ENCODE measurements at regions not wholly inside any gene's neighbourhood (a gene's known extent, or its start where the extent isn't known, plus 50 kb on each side); places are given as distances from the start of the nearest gene placed in this dataset.

DNA sequence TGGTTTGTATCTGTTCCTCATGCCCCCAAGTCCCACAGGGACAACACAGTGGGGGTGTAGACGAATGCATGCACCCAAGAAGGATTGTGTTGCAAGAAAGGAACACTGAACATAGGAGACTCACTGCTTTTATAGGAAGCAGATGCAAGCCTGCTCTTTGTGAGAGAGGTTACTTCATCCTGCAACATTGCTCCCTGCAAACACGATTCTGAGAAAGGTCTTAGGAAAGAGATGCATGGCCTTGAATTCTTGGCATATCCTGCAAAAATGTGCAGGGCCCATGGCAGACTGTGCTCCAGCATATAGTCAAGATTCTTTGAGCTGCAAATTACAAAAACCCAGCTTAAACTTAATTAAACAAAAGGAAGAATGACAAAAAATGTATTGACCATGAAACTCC lies 312.2 kb upstream of the MGAT5 start:
- H3K4me3 ChIP-seq (ENCODE audit: low read depth, low read length): no peak overlapping the region
- DNase-seq (ENCODE audit: low read depth): no peak
- TF ChIP-seq, protein P1, sequence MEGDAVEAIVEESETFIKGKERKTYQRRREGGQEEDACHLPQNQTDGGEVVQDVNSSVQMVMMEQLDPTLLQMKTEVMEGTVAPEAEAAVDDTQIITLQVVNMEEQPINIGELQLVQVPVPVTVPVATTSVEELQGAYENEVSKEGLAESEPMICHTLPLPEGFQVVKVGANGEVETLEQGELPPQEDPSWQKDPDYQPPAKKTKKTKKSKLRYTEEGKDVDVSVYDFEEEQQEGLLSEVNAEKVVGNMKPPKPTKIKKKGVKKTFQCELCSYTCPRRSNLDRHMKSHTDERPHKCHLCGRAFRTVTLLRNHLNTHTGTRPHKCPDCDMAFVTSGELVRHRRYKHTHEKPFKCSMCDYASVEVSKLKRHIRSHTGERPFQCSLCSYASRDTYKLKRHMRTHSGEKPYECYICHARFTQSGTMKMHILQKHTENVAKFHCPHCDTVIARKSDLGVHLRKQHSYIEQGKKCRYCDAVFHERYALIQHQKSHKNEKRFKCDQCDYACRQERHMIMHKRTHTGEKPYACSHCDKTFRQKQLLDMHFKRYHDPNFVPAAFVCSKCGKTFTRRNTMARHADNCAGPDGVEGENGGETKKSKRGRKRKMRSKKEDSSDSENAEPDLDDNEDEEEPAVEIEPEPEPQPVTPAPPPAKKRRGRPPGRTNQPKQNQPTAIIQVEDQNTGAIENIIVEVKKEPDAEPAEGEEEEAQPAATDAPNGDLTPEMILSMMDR (IDR thresholded peaks at IDR 0.05; ENCODE audit: insufficient read depth, low read length): no peak

DNA sequence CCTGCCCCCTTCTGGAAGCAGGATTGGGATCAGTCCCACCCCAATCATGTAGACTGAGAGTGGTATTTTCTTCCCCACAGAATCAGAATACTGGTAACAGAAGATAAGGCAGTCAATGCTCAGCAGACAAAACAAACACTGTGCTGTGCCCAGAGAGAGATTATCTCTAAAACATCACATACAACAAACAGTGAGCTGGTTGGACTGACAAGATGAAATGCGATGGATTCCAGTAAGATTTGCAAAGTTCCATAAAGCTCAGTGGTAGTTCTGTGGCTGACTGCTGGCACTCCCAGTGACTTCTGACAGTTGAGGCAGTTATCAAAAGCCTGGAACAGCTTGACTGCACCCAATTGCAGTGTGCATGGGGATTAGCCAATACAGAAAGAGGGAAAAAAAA lies 311.5 kb upstream of the MGAT5 start:
- no peak overlapping the region for H3K4me3 ChIP-seq (ENCODE audit: low read depth, low read length)
- TF ChIP-seq, protein P1 (IDR thresholded peaks at IDR 0.05; ENCODE audit: insufficient read depth, low read length): no peak
- DNase-seq (ENCODE audit: low read depth): no peak

DNA sequence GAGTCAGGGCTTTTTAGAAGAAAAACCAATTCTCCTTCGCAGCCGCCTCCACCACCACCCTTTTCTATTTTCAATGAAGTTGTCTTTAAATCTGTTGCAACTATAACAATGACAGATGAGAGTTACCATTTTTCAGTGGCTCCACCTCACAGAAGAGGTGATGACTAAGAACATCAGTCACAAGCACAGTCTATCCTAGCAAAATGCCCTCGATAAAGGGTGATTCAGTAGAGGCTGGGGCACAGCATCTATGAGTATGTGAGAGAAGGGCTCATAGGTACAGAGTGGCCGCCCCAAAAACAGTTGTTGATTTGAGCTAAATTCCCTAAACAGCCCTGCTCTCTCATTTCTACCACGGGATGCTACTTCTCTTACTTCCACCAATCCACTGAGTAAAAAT lies 310.8 kb upstream of the MGAT5 start:
- TF ChIP-seq, protein P1 (IDR thresholded peaks at IDR 0.05; ENCODE audit: insufficient read depth, low read length): no peak
- no peak overlapping the region for H3K4me3 ChIP-seq (ENCODE audit: low read depth, low read length)
- no peak for DNase-seq (ENCODE audit: low read depth)

DNA sequence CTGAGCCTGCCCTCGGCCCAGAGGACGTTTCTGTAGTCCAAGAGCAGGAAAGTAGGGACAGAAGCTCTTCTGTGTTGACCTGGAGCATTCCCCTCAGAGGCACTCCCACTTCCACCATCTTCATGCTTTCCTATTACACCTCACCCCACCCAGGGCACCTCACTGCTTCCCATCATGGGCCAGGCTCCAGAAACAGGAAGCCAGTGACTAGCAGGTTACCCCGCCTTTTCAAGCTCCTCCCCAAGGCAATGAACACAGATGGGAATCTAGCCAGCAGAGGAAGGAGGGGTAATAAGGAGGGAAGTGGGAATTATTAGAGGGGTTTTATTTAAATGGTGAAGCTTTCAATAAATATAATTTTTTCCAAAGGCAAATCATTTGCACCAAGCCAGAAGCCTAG lies 308.8 kb upstream of the MGAT5 start:
- no peak for DNase-seq (ENCODE audit: low read depth)
- no peak overlapping the region for H3K4me3 ChIP-seq (ENCODE audit: low read depth, low read length)
- TF ChIP-seq, protein P1 (IDR thresholded peaks at IDR 0.05; ENCODE audit: insufficient read depth, low read length): no peak

DNA sequence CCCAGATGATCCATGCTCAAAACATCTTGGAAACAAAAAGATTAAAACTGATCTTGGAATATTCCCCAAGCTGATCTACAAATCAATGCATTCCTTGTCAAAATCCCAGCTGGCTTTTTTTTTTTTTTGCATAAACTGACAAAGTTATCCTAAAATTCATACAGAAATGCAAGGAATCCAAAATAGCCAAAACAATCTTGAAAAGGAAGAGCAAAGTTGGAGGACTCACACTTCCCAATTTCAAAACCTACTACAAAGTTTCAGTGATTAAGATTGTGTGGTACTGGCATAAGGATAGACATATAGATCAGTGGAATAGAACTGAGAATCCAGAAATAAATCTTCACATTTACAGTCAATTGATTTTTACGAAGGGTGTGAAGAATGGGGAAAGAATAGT lies 306.8 kb upstream of the MGAT5 start:
- TF ChIP-seq, protein P1 (IDR thresholded peaks at IDR 0.05; ENCODE audit: insufficient read depth, low read length): no peak
- no peak for DNase-seq (ENCODE audit: low read depth)
- no peak overlapping the region for H3K4me3 ChIP-seq (ENCODE audit: low read depth, low read length)

DNA sequence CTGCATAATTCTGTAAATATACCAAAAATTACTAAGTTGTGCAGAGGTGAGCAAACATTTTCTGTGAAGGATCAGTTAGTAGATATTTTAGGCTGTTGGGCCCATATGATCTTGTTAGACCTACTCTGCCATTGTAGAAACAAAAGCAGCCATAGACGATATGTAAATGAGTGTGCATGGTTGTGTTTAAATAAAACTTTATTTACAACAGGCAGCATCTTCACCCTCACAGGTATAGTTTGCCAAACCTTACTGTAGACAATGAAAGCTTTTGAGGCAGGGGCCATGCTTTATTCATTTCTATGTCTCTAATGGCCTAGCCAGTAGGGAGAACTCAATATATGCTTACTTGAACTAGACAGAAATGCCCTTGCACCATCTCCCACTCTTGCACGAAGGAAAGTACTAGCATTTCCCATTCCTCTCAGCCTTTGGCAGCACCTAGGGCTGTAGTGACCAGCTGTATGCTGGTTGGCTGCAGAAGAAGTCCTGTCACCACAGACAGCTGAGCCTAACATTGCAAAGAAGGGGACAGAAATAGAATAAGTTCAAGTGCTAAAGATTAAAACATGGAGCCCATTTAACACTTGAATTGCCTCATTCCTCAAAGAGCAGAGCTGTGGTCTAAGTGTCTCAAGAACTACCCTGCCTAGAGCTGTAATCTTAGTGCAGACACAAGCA lies 305.1 kb upstream of the MGAT5 start:
- no peak overlapping the region for H3K4me3 ChIP-seq (ENCODE audit: low read depth, low read length)
- TF ChIP-seq, protein P1 (IDR thresholded peaks at IDR 0.05; ENCODE audit: insufficient read depth, low read length): no peak
- no peak for DNase-seq (ENCODE audit: low read depth)

DNA sequence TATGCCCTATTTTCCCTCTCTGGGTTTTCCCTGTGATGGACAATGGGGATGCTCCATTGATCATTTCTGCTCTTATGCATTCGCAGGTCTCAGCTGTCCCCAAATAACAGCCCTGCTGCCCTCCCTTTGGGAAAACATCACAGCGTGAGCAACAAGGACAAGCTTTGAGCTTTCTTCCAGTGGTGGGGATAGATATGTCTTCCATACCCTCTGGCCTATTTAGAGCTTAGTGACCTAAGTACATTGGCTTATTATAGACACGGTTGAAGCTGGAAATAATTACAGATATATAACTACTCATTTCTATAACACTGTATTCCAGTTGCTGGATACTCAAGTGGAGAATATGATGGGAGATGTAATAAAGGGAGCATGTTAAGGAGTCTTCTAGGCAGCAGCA lies 304.3 kb upstream of the MGAT5 start:
- no peak overlapping the region for H3K4me3 ChIP-seq (ENCODE audit: low read depth, low read length)
- TF ChIP-seq, protein P1 (IDR thresholded peaks at IDR 0.05; ENCODE audit: insufficient read depth, low read length): no peak
- no peak for DNase-seq (ENCODE audit: low read depth)
